Testis (tissue), 2 donors: ENCODE measurements at regions not wholly inside any gene's neighbourhood (a gene's known extent, or its start where the extent isn't known, plus 50 kb on each side); places are given as distances from the start of the nearest gene placed in this dataset.

Experiments
- DNase-seq: peaks from one replicate; pipeline ENCODE4 v3.0.0-alpha.2; 2019
- H3K27ac ChIP-seq, 2 donors: fragments of 200-600 bp; sonication (generic); one replicate each; pipeline ENCODE4 v1.5.1; 2019
- H3K27me3 ChIP-seq: fragments of 200-600 bp; sonication (generic); one replicate; pipeline ENCODE4 v1.5.1; 2019
- H3K36me3 ChIP-seq: fragments of 200-600 bp; sonication (generic); one replicate; pipeline ENCODE4 v1.5.1; 2017; ENCODE audit warnings: low read depth; ENCODE audit errors: missing control alignments
- H3K4me1 ChIP-seq: fragments of 200-600 bp; sonication (generic); one replicate; pipeline ENCODE4 v1.5.1; 2019
- H3K4me3 ChIP-seq, 2 donors: fragments of 200-600 bp; sonication (generic); one replicate each; pipeline ENCODE4 v1.5.1; 2017 to 2019
- H3K9me3 ChIP-seq: fragments of 200-600 bp; sonication (generic); one replicate; pipeline ENCODE4 v1.5.1; 2017
- CTCF ChIP-seq, 3 experiments: fragments of 450-650 bp in 2 of 3; fragments of 200-600 bp in 1 of 3; sonication (generic) in 1 of 3; IDR thresholded peaks; one replicate each; pipeline ENCODE4 v1.5.1; 2016 to 2019; ENCODE audit warnings: antibody characterized with exemption in 3 of 3, mild to moderate bottlenecking in 2 of 3, moderate library complexity in 1 of 3
- POLR2A ChIP-seq: fragments of 450-650 bp; IDR thresholded peaks from one replicate; pipeline ENCODE4 v1.6.1; 2017; ENCODE audit warnings: antibody characterized with exemption, mild to moderate bottlenecking, moderate library complexity
- WGBS, 2 donors: methylation state at CpG; one replicate each; pipeline ENCODE4 v1.1.5; 2018; 5-methylcytosine and 5-hydroxymethylcytosine counted together
- intact Hi-C: fragments of 100-400 bp; cut with DNase I; formaldehyde crosslinking; loops from one replicate; pipeline ENCODE4 v1.15.1; 2023; ENCODE audit warnings: low total_unique reads

GRCh38 chr10:106114656-106115186 is 1049.8 kb downstream of the SORCS1 start:
- H3K4me3 ChIP-seq, result no peak overlapping the region
- no peaks in the 10 kb centered on the region for H3K4me1 ChIP-seq
- no peaks in the 10 kb centered on the region for H3K9me3 ChIP-seq
- no peak for DNase-seq
- TF ChIP-seq CTCF (IDR thresholded peaks at IDR 0.05) (no peak), POLR2A (no peak)
- H3K27ac ChIP-seq, result no peak overlapping the region
- no peaks in the 10 kb centered on the region for H3K27me3 ChIP-seq
- intact Hi-C loops, result no loop called here
- WGBS, 2 donors, result 91 to 100% methylated on average over 3 to 8 of the region's 8 CpGs
- H3K36me3 ChIP-seq, result no peaks in the 10 kb centered on the region

GRCh38 chr10:106111246-106111645 is 1053.3 kb downstream of the SORCS1 start:
- intact Hi-C loops, result no loop called here
- H3K4me3 ChIP-seq, result no peak overlapping the region
- no peak for DNase-seq
- H3K4me1 ChIP-seq, result no peaks in the 10 kb centered on the region
- H3K27me3 ChIP-seq, result no peaks in the 10 kb centered on the region
- 56 to 70% methylated on average over 1 of the region's 1 CpG for WGBS, 2 donors
- TF ChIP-seq POLR2A, result no peak
- TF ChIP-seq CTCF (IDR thresholded peaks at IDR 0.05), result no peak
- H3K27ac ChIP-seq, result no peak overlapping the region
- H3K36me3 ChIP-seq, result no peaks in the 10 kb centered on the region
- no peaks in the 10 kb centered on the region for H3K9me3 ChIP-seq

- intact Hi-C loops, result no loop called here
- Histone ChIP-seq H3K4me1 (no peaks in the 10 kb centered on the region), H3K27me3 (no peaks in the 10 kb centered on the region), H3K4me3 (no peak overlapping the region), H3K36me3 (no peaks in the 10 kb centered on the region), H3K9me3 (no peaks in the 10 kb centered on the region), H3K27ac (no peak overlapping the region)
- TF ChIP-seq CTCF (IDR thresholded peaks at IDR 0.05), result no peak
- TF ChIP-seq POLR2A, result no peak
- no peak for DNase-seq
Measured at GRCh38 chr10:106107706-106108105, 1056.8 kb downstream of the SORCS1 start.

GRCh38 chr10:106106114-106106513 is 1058.4 kb downstream of the SORCS1 start:
- WGBS, 2 donors, result 88 to 95% methylated on average over 2 of the region's 2 CpGs
- intact Hi-C loops, result no loop called here

More at GRCh38 chr10:106106114-106106513, 1058.4 kb downstream of the SORCS1 start:
- Histone ChIP-seq H3K27me3 (no peaks in the 10 kb centered on the region), H3K27ac (no peak overlapping the region), H3K9me3 (no peaks in the 10 kb centered on the region), H3K4me1 (no peaks in the 10 kb centered on the region), H3K4me3 (no peak overlapping the region), H3K36me3 (no peaks in the 10 kb centered on the region)
- TF ChIP-seq CTCF (IDR thresholded peaks at IDR 0.05), result no peak
- no peak for TF ChIP-seq POLR2A
- DNase-seq, result no peak
